ENCODE measurements at regions not wholly inside any gene's neighbourhood (a gene's known extent, or its start where the extent isn't known, plus 50 kb on each side); places are given as distances from the start of the nearest gene placed in this dataset.

DNA sequence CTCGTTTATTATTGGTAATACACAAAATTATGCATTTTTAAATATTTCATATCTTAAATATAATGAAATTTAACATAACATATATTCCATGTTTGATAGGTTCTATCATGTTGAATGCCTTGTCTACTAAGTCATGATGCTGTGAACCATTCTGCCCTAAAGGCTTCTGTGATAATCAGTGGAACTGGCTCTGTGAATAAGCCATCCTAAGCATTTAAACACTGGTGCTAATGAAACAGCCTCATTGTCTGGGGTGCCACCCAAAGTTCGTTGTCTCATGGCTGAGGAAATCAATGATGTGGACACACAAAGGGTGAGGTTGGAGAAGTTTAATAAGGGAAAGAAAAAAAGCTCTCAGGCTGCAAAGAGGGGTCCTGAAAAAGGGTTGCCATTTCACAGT is 264.7 kb upstream of the ZRANB2 start:
- no peaks in the 10 kb centered on the region for H3K4me1 ChIP-seq
- no peaks in the 10 kb centered on the region for H3K36me3 ChIP-seq
- peaks cover 0 to 14% (median 0%) of the 10 kb centered on the region in 4 donors for H3K9me3 ChIP-seq
- TF ChIP-seq, protein P1, sequence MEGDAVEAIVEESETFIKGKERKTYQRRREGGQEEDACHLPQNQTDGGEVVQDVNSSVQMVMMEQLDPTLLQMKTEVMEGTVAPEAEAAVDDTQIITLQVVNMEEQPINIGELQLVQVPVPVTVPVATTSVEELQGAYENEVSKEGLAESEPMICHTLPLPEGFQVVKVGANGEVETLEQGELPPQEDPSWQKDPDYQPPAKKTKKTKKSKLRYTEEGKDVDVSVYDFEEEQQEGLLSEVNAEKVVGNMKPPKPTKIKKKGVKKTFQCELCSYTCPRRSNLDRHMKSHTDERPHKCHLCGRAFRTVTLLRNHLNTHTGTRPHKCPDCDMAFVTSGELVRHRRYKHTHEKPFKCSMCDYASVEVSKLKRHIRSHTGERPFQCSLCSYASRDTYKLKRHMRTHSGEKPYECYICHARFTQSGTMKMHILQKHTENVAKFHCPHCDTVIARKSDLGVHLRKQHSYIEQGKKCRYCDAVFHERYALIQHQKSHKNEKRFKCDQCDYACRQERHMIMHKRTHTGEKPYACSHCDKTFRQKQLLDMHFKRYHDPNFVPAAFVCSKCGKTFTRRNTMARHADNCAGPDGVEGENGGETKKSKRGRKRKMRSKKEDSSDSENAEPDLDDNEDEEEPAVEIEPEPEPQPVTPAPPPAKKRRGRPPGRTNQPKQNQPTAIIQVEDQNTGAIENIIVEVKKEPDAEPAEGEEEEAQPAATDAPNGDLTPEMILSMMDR (IDR thresholded peaks at IDR 0.05): no peak
- TF ChIP-seq EP300 (IDR thresholded peaks at IDR 0.05) (no peak), POLR2A (IDR thresholded peaks at IDR 0.05) (no peak)
- no peaks in the 10 kb centered on the region for H3K27me3 ChIP-seq
- DNase-seq (ENCODE audit: low spot score in 2 of 2): no peak
- no peak overlapping the region for H3K27ac ChIP-seq
- H3K4me3 ChIP-seq: no peak overlapping the region
- 52 to 63% methylated on average over 2 of the region's 2 CpGs for WGBS, 2 donors

DNA sequence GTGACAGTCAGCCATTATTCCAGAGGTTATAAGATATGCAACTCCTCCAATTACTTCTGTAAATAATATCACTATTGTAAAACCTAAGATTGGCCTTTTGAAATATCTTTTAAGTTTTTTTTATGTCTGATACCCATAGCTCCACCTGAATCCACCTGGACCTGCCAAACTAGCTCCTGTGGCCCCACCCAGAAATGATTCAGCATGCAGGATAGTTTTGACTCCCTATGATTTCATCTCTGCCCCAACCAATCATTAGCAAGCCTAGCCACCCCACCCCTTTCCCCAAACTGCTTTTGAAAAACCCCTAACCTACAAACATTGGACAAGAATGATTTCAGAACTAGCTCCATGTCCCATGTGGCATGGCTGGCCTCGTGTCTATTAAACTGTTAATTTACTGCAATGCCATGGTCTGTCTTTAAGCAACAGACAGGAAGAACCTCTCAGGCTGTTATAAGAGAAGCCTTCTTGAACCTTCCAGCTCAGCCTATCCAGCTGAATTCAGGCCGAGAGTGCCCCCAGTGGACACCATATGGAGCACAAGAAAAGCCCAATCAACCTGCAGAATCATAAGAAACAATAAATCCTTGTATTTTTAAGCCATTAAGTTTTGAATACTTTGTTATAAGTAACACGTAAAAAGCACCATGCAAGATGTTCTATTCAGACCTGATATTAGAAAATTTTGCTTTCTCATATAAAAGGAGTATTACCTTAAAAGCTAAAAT is 263.0 kb upstream of the ZRANB2 start:
- H3K27me3 ChIP-seq: no peaks in the 10 kb centered on the region
- 68 to 72% methylated on average over 3 of the region's 3 CpGs for WGBS, 2 donors

DNA sequence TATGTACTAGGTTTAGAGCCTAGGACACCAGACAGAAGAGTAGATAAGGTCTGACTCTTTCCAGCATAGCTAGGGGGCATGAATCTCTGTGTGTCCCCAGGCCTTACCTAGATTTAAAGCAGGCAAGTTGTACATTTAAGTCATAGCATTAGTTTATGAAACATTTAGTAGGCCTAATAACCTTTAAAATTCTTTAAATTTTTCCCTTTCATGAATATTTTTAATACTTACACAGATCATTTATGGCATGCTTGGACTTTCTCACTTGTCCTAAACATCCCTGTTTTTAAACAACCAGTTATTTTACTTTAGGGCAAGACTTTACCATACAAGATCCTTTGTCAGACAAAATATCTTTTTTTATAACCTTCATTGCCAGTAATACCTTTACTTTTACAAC is 258.4 kb upstream of the ZRANB2 start:
- Histone ChIP-seq H3K4me3 (no peak overlapping the region), H3K4me1 (no peaks in the 10 kb centered on the region), H3K36me3 (no peaks in the 10 kb centered on the region), H3K27ac (no peak overlapping the region), H3K9me3 (peaks cover 0 to 36% (median 0%) of the 10 kb centered on the region in 4 donors), H3K27me3 (no peaks in the 10 kb centered on the region)
- TF ChIP-seq, protein P1 (IDR thresholded peaks at IDR 0.05): no peak
- TF ChIP-seq POLR2A (IDR thresholded peaks at IDR 0.05) (no peak), EP300 (IDR thresholded peaks at IDR 0.05) (no peak)
- no peak for DNase-seq (ENCODE audit: low spot score in 2 of 2)

More for the DNA sequence above, 263.0 kb upstream of the ZRANB2 start:
- Histone ChIP-seq H3K27ac (no peak overlapping the region), H3K9me3 (peaks cover 0 to 29% (median 0%) of the 10 kb centered on the region in 4 donors), H3K4me3 (no peak overlapping the region), H3K4me1 (no peaks in the 10 kb centered on the region), H3K36me3 (no peaks in the 10 kb centered on the region)
- TF ChIP-seq POLR2A (IDR thresholded peaks at IDR 0.05) (no peak), EP300 (IDR thresholded peaks at IDR 0.05) (no peak)
- TF ChIP-seq, protein P1 (IDR thresholded peaks at IDR 0.05): no peak
- no peak for DNase-seq (ENCODE audit: low spot score in 2 of 2)

DNA sequence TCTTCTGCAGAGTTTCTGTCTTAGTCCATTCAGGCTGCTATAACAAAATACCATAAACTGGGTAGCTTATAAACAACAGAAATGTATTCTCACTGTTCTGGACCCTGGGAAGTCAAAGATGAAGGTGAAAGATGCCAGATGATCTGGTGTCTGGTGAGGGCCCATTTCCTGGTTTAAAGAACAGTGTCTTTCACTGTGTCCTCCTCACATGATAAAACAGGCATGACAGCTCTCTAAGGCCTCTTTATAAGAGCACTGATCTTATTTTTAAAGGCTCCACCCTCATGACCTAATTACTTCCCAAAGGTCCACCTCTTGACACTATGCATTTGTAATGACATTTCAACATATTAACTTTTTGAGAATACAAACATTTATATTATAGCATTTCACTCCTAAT is 250.2 kb upstream of the ZRANB2 start:
- H3K9me3 ChIP-seq: peaks cover 0 to 11% (median 0%) of the 10 kb centered on the region in 4 donors
- no peak for DNase-seq (ENCODE audit: low spot score in 2 of 2)
- no peaks in the 10 kb centered on the region for H3K4me1 ChIP-seq
- no peak overlapping the region for H3K27ac ChIP-seq
- H3K4me3 ChIP-seq: no peak overlapping the region
- TF ChIP-seq EP300 (IDR thresholded peaks at IDR 0.05): no peak
- TF ChIP-seq, protein P1 (IDR thresholded peaks at IDR 0.05): no peak
- no peak for TF ChIP-seq POLR2A (IDR thresholded peaks at IDR 0.05)
- H3K27me3 ChIP-seq: no peaks in the 10 kb centered on the region
- H3K36me3 ChIP-seq: no peaks in the 10 kb centered on the region

DNA sequence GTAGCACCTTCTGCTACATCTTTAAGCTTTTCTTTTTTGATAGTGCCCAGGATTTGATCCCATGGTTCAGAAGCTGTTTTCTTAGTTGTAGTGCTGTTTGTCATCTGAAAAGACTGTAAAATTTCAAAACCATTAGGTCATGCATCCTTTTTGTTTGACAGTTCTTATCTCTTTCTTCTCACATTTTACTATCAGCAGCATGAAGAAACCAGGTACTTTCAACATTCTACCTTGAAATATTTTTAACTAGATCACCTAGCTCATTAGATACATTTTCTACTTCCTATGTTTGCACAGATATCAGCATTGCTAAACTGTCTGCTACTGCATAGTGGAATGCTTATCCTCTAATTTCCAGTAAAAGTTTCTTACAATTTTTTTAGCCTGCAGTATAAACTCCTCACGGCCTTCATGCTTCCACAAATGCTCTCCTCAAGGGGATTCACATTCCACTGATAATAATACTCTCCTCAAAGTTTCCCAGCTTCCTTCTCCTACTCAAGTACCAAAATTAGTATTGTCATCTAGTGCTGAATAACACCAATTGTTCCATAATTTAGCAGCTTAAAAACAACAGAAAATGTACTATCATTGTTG is 243.9 kb upstream of the ZRANB2 start:
- H3K4me1 ChIP-seq: no peaks in the 10 kb centered on the region
- TF ChIP-seq EP300 (IDR thresholded peaks at IDR 0.05): no peak
- no peak for TF ChIP-seq POLR2A (IDR thresholded peaks at IDR 0.05)
- TF ChIP-seq, protein P1 (IDR thresholded peaks at IDR 0.05): no peak
- WGBS, 2 donors: 14 to 19% methylated on average over 1 of the region's 1 CpG

More for the DNA sequence above, 243.9 kb upstream of the ZRANB2 start:
- Histone ChIP-seq H3K36me3 (no peaks in the 10 kb centered on the region), H3K4me3 (no peak overlapping the region), H3K27ac (no peak overlapping the region), H3K9me3 (peaks cover 0 to 36% (median 2%) of the 10 kb centered on the region in 4 donors), H3K27me3 (no peaks in the 10 kb centered on the region)
- no peak for DNase-seq (ENCODE audit: low spot score in 2 of 2)
